ENCODE measurements at regions not wholly inside any gene's neighbourhood (a gene's known extent, or its start where the extent isn't known, plus 50 kb on each side); places are given as distances from the start of the nearest gene placed in this dataset.

DNA sequence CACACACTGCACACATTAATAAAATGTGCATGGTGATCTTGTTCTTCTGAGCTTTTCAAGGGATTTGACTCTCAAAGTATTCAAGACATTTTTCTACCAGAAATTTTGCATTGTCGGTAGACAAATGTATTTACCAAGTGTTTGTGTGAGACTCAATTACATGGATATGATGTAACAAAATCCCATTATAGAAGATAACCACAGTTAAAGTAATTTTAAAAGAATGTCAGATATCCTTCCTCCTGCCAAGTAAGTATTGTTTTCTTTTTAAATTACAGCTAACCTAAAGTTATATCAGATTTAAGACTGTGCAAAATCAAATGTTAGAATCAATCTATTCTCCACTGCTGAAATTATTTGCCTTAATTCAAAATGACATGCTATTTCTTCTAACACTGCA, 1344.5 kb upstream of the CHAC2 start:
- TF ChIP-seq, protein P1, sequence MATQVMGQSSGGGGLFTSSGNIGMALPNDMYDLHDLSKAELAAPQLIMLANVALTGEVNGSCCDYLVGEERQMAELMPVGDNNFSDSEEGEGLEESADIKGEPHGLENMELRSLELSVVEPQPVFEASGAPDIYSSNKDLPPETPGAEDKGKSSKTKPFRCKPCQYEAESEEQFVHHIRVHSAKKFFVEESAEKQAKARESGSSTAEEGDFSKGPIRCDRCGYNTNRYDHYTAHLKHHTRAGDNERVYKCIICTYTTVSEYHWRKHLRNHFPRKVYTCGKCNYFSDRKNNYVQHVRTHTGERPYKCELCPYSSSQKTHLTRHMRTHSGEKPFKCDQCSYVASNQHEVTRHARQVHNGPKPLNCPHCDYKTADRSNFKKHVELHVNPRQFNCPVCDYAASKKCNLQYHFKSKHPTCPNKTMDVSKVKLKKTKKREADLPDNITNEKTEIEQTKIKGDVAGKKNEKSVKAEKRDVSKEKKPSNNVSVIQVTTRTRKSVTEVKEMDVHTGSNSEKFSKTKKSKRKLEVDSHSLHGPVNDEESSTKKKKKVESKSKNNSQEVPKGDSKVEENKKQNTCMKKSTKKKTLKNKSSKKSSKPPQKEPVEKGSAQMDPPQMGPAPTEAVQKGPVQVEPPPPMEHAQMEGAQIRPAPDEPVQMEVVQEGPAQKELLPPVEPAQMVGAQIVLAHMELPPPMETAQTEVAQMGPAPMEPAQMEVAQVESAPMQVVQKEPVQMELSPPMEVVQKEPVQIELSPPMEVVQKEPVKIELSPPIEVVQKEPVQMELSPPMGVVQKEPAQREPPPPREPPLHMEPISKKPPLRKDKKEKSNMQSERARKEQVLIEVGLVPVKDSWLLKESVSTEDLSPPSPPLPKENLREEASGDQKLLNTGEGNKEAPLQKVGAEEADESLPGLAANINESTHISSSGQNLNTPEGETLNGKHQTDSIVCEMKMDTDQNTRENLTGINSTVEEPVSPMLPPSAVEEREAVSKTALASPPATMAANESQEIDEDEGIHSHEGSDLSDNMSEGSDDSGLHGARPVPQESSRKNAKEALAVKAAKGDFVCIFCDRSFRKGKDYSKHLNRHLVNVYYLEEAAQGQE (IDR thresholded peaks at IDR 0.05; ENCODE audit: insufficient read depth in 1 of 2, low read depth in 2 of 2, low read length in 2 of 2) = no peak
- no peak for TF ChIP-seq SIN3A (IDR thresholded peaks at IDR 0.05; ENCODE audit: borderline replicate concordance, insufficient read depth, low read length)
- no peak for TF ChIP-seq TAF1 (IDR thresholded peaks at IDR 0.05; ENCODE audit: borderline replicate concordance, insufficient read depth, low read length)
- TF ChIP-seq POLR2AphosphoS5 (IDR thresholded peaks at IDR 0.05; ENCODE audit: low read depth, low read length) = no peak
- TF ChIP-seq FOXP2 (optimal IDR thresholded peaks at IDR 0.05; ENCODE audit: borderline replicate concordance, extremely low read depth, extremely low read length, insufficient read depth) = no peak

Data from PFSK-1 (cell line).